Head of caudate nucleus (tissue), 42 donors: ENCODE measurements at regions not wholly inside any gene's neighbourhood (a gene's known extent, or its start where the extent isn't known, plus 50 kb on each side); places are given as distances from the start of the nearest gene placed in this dataset.

Experiments
- DNase-seq, 42 donors: peaks; one replicate each; pipeline versions ENCODE4 v3.0.0 to v3.0.0-alpha.2; 2020 to 2021; ENCODE audit warnings: mixed read lengths in 7 of 42
- intact Hi-C: fragments of 100-400 bp; cut with DNase I; formaldehyde crosslinking; loops from one replicate; pipeline ENCODE4 v1.15.0; 2022

GRCh38 chr10:3510741-3511140 lies 274.3 kb downstream of the KLF6 start:
- no peak for DNase-seq
- intact Hi-C loops = no loop called here

GRCh38 chr10:3509355-3509754 lies 275.7 kb downstream of the KLF6 start:
- intact Hi-C loops = no loop called here
- no peak for DNase-seq

GRCh38 chr10:3503299-3503698 lies 281.7 kb downstream of the KLF6 start:
- intact Hi-C loops = no loop called here

GRCh38 chr10:3502673-3503072 lies 282.3 kb downstream of the KLF6 start:
- intact Hi-C loops = no loop called here
- DNase-seq = no peak

More at GRCh38 chr10:3503299-3503698, 281.7 kb downstream of the KLF6 start:
- DNase-seq = no peak

GRCh38 chr10:3500408-3500856 lies 284.6 kb downstream of the KLF6 start:
- DNase-seq = peak; percentile 32 to 90 (median 76)
- intact Hi-C loops = no loop called here

- intact Hi-C loops = no loop called here
- DNase-seq = no peak
These were observed 285.9 kb downstream of the KLF6 start for GRCh38 chr10:3499120-3499519.

GRCh38 chr10:3497581-3497980 lies 287.4 kb downstream of the KLF6 start:
- intact Hi-C loops = no loop called here
- no peak for DNase-seq

GRCh38 chr10:3496138-3496537 lies 288.9 kb downstream of the KLF6 start:
- DNase-seq = peak in 1 of 42 donors; percentile 17
- intact Hi-C loops = no loop called here

- DNase-seq = peak in 1 of 42 donors; percentile 18
- intact Hi-C loops = no loop called here
These were observed 289.7 kb downstream of the KLF6 start for GRCh38 chr10:3495281-3495680.

GRCh38 chr10:3494838-3495230 lies 290.2 kb downstream of the KLF6 start:
- intact Hi-C loops = no loop called here
- peak in 1 of 42 donors; percentile 16 for DNase-seq

- DNase-seq = peak in 1 of 42 donors; percentile 27
- intact Hi-C loops = no loop called here
These were observed 290.7 kb downstream of the KLF6 start for GRCh38 chr10:3494131-3494837.

- intact Hi-C loops = no loop called here
- no peak for DNase-seq
These were observed 291.4 kb downstream of the KLF6 start for GRCh38 chr10:3493621-3494020.

- no peak for DNase-seq
- intact Hi-C loops = no loop called here
These were observed 293.4 kb downstream of the KLF6 start for GRCh38 chr10:3491571-3491970.

- no peak for DNase-seq
- intact Hi-C loops = no loop called here
These were observed 297.8 kb downstream of the KLF6 start for GRCh38 chr10:3487228-3487627.

- intact Hi-C loops = no loop called here
- peak in 26 of 42 donors; percentile 30 to 82 (median 56) for DNase-seq
These were observed 298.5 kb downstream of the KLF6 start for GRCh38 chr10:3486346-3487065.

- intact Hi-C loops = no loop called here
- peak in 1 of 42 donors; percentile 41 for DNase-seq
These were observed 299.8 kb downstream of the KLF6 start for GRCh38 chr10:3485057-3485686.

- DNase-seq = peak in 1 of 42 donors; percentile 44
- intact Hi-C loops = no loop called here
These were observed 300.5 kb downstream of the KLF6 start for GRCh38 chr10:3484306-3485056.

- intact Hi-C loops = no loop called here
These were observed 302.6 kb downstream of the KLF6 start for GRCh38 chr10:3482200-3482993.

GRCh38 chr10:3481496-3481895 lies 303.5 kb downstream of the KLF6 start:
- peak in 1 of 42 donors; percentile 33 for DNase-seq
- intact Hi-C loops = no loop called here

More at GRCh38 chr10:3482200-3482993, 302.6 kb downstream of the KLF6 start:
- DNase-seq = peak in 2 of 42 donors; percentile 44 to 47
